ENCODE measurements at regions not wholly inside any gene's neighbourhood (a gene's known extent, or its start where the extent isn't known, plus 50 kb on each side); places are given as distances from the start of the nearest gene placed in this dataset.
A peak's percentile ranks its signal among the peaks of the same experiment; 100 is the strongest.

- intact Hi-C loops (cut with DNase I), result no loop called here
- DNase-seq, result no peak
- H3K36me3 ChIP-seq (ENCODE audit: control insufficient read depth in 2 of 3, insufficient read depth in 3 of 3, low read length in 3 of 3), result no peaks in the 10 kb centered on the region
- peaks cover 0 to 3% (median 0%) of the 10 kb centered on the region in 3 donors for H3K9me3 ChIP-seq (ENCODE audit: control insufficient read depth in 2 of 3, insufficient read depth in 1 of 3, low read length in 3 of 3)
- no peak overlapping the region for H3K9ac ChIP-seq (ENCODE audit: low read length in 3 of 3)
- FAIRE-seq, result no peak
- H3K4me3 ChIP-seq (ENCODE audit: low read length in 3 of 3), result no peak overlapping the region
- no peak overlapping the region for H3K27ac ChIP-seq (ENCODE audit: low read depth in 2 of 2, low read length in 2 of 2)
- TF ChIP-seq CTCF (IDR thresholded peaks at IDR 0.05; ENCODE audit: borderline replicate concordance, extremely low read depth, insufficient read depth), result no peak
- H3K27me3 ChIP-seq (ENCODE audit: control insufficient read depth, insufficient read depth, low read length), result no peaks in the 10 kb centered on the region
- no peaks in the 10 kb centered on the region for H3K4me1 ChIP-seq (ENCODE audit: control insufficient read depth in 2 of 3, insufficient read depth in 2 of 3, low read depth in 1 of 3, low read length in 3 of 3)
Measured at GRCh38 chr13:80988391-80989151, 647.6 kb upstream of the SPRY2 start.

GRCh38 chr13:80979035-80979641 lies 638.2 kb upstream of the SPRY2 start:
- Histone ChIP-seq H3K27me3 (ENCODE audit: control insufficient read depth, insufficient read depth, low read length) (no peaks in the 10 kb centered on the region), H3K27ac (ENCODE audit: low read depth in 2 of 2, low read length in 2 of 2) (no peak overlapping the region), H3K9me3 (ENCODE audit: control insufficient read depth in 2 of 3, insufficient read depth in 1 of 3, low read length in 3 of 3) (no peaks in the 10 kb centered on the region), H3K4me1 (ENCODE audit: control insufficient read depth in 2 of 3, insufficient read depth in 2 of 3, low read depth in 1 of 3, low read length in 3 of 3) (no peaks in the 10 kb centered on the region), H3K4me3 (ENCODE audit: low read length in 3 of 3) (no peak overlapping the region), H3K36me3 (ENCODE audit: control insufficient read depth in 2 of 3, insufficient read depth in 3 of 3, low read length in 3 of 3) (no peaks in the 10 kb centered on the region), H3K9ac (ENCODE audit: low read length in 3 of 3) (no peak overlapping the region)
- peak; percentile 72 for TF ChIP-seq CTCF (IDR thresholded peaks at IDR 0.05; ENCODE audit: borderline replicate concordance, extremely low read depth, insufficient read depth)
- DNase-seq (peak in 4 of 5 donors; percentile 31 to 74 (median 59)), FAIRE-seq (peak; percentile 74)
- intact Hi-C loops (cut with DNase I), result no loop called here

- no peaks in the 10 kb centered on the region for H3K4me1 ChIP-seq (ENCODE audit: control insufficient read depth in 2 of 3, insufficient read depth in 2 of 3, low read depth in 1 of 3, low read length in 3 of 3)
- no peak for TF ChIP-seq CTCF (IDR thresholded peaks at IDR 0.05; ENCODE audit: borderline replicate concordance, extremely low read depth, insufficient read depth)
- H3K36me3 ChIP-seq (ENCODE audit: control insufficient read depth in 2 of 3, insufficient read depth in 3 of 3, low read length in 3 of 3), result no peaks in the 10 kb centered on the region
- no peaks in the 10 kb centered on the region for H3K27me3 ChIP-seq (ENCODE audit: control insufficient read depth, insufficient read depth, low read length)
- H3K9ac ChIP-seq (ENCODE audit: low read length in 3 of 3), result no peak overlapping the region
- intact Hi-C loops (cut with DNase I), result no loop called here
- DNase-seq, result no peak
- no peak for FAIRE-seq
- H3K27ac ChIP-seq (ENCODE audit: low read depth in 2 of 2, low read length in 2 of 2), result no peak overlapping the region
- H3K4me3 ChIP-seq (ENCODE audit: low read length in 3 of 3), result no peak overlapping the region
- no peaks in the 10 kb centered on the region for H3K9me3 ChIP-seq (ENCODE audit: control insufficient read depth in 2 of 3, insufficient read depth in 1 of 3, low read length in 3 of 3)
Measured at GRCh38 chr13:80977168-80977567, 636.2 kb upstream of the SPRY2 start.
